NCI-H2171 treated with DMSO at 0.1 percent for 48 hours (cell line): ENCODE measurements at regions not wholly inside any gene's neighbourhood (a gene's known extent, or its start where the extent isn't known, plus 50 kb on each side); places are given as distances from the start of the nearest gene placed in this dataset.

Source experiments
- DNase-seq: peaks from one replicate; lab custom pipeline; 2025; lab: John Stamatoyannopoulos, UW

DNA sequence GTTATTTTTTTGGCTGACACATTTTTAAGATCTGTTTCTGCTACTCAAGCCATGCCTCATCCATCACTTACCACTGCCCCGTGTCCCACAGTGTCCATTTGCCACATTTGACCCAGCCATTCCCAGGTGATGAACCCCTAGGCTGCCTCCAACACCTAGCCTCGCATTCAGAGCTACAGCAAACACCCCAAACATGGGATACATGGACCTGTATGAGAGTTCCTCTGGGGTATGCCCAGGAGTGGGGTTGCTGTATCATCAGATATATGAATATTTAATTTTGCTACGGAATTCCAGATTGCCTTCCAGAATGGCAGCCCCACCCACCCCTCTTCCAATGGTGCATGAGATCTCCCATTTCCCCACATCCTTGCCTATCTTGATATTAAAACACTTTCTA lies 190.1 kb upstream of the RNF32 start:
- DNase-seq: no peak

DNA sequence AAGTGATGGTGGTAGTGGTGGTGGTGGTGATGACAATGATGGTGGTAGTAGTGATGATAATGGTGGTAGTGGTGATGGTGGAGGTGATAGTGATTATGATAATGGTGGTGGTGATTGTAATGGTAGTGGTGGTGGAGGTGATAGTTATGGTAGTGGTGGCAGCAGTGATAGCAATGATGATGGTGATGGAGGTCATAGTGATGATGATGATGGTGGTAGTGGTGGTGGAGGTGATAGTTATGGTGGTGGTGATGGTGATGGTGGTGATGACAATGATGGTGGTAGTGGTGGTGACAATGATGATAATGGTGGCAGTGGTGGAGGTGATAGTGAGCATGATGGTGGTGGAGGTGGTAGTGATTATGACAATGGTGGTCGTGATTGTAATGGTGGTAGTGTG lies 191.7 kb upstream of the RNF32 start:
- no peak for DNase-seq

DNA sequence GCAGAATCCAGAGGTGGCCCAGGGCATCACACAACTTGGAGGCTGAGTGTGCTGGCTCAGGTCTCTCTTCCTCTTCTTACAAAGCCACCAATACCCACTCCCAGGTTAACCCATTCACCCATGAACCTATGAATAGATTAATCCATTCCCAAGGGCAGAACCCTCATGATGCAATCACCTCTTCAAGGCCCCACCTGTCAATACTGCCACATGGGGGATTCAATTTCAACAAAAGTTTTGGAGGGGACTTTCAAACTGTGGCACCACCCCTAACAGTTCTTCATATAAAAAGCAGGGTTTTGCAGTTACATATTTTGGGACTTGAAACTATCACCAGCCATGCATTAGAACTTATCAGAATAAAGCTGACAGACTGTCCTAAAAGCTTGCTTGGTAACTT lies 193.6 kb upstream of the RNF32 start:
- no peak for DNase-seq

DNA sequence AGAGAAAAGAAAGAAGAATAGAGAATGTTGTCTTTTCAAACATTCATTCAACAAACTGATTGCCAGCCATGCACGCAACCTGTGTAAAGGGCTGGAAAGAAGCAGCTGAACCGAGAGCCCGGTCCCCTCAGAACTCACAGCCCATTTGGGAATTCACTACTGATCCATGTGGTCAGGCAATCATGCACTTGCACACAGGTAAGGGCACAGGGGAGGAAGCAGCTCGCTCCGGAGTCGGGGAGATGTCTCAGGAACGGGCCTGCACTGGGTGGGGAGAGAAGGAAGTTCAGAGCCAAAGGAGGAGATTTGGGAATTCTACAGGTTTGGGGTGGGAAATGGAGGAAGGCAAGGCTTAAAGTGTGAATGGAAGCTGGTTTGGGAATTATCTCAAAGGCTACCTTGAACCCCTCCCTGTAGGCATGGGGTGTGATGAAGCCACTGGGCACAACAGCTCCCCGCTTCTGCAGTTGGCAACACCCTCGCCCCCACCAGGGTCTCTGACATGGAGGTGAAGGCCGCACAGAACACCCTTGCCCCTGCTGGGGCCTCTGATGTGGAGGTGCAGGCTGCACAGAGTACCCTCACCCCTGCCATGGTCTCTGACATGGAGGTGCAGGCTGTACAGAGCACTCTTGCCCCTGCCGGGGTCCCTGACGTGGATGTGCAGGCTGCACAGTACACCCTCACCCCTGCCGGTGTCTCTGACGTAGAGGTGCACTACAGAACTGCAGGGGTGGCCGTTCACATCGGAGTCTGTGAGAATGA lies 194.4 kb upstream of the RNF32 start:
- DNase-seq: no peak

DNA sequence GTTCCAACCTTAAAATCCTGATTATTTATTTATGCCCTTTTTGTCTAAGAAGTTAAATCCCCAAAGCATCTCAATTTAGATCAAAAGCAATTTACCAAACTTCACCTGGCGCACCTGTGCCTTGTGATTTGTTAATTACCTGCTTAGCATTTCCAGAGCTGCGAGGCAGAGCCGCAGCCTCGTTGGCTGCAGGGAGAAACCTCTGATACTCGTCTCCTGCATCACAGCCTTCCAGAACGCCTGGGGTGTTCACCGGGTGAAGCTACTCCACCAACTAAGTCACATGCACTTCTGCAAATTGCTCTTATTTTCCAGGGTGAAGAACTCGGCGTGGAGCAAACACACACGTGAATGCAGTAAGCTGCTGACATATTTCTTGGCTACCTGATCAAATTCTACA lies 198.1 kb upstream of the RNF32 start:
- DNase-seq: no peak

DNA sequence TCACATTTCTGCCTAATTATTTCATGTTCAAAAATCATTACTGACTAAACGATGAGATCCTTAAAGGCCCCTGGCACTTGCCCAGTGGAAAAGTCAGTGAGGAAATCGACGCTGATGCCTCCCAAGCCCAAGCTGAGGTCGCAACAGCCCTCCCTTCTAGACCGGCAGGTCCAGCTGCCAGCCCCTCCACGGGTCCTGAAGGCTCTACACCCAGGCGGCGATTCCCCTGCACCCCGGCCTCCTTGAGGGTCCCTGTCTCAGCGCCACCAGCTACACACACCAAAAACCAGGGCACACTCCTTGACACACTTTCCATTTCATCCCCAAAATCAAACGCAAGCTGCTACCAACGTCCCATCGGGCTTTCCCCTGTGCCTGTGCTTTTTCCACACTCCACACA lies 200.1 kb upstream of the RNF32 start:
- no peak for DNase-seq

DNA sequence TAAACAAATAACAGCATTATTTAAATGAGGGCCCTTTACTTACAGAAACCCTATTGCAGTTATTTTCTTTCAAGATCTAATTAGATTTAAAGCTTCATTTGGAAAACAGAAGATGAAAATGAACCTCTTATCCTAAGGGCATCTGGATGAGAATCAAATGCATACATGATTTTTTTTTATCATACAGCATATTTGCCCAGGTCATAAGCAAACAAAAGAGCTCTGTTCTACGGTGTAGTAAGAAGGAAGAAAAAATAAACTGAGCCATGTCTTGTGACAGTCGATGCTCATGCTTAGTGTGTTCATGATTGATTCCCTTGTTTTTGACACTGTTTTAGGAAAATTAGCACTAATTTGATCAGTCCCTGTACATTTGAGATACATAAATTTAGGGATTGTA lies 202.6 kb upstream of the RNF32 start:
- no peak for DNase-seq

DNA sequence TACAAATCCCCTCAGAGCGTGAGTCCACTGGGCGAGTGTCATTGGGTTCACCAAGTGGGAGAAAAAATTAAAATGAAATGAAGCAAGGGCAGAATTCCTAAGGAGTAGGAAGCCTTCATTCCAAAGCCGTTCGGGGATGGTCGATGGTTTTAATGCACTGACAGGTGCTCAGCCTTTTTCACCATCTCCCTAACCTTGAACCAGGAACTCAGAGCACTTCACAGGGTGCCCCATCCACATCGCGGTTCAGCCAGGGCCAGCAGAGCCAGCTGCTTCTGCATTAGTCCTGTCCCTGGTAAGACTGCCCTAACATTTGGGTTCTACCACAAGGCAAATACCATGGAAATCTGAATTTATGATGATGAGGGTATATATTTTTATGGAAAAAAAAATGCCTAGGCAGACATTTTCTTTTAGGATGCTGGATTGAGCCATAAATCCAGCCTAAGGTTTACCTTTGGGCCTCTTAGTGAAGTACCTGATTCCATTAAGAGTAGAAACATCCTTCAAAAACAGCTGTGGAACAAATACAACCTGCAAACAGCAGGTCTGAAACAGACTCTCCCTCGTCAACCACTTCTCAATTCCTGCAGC lies 203.5 kb upstream of the RNF32 start:
- no peak for DNase-seq

DNA sequence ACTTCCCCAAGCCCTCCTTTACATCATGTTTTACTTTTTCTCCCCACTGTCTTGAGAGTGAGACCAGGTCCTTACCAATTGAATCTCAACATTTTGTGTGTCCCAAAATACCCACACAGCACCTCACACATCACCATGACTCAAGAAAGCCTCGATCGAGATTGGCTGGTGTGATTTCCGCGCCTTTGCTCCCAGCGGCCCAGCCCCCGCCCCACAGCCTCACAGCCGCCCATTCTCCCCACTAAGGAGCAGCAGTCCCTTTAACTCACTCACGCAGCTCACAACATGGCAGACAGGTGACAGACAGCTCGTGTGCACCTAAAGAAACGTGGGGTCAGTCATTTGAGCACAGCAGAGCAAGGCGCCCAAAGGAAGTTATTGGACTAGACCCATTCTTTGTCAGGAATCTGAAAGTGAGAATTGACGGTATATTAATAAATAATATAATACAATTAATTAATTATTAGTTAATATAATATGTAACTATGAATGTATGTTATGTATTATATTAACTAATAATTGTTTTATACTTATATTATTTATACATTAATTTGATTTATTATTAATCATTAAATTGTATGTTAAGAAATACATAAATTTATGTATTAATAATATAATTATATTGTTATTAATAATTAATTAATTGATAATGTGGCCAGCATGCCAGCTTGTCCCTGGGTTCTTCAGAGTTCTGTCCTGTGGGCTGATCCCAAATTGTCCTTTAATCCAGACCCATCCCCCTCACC lies 204.9 kb upstream of the RNF32 start:
- DNase-seq: no peak

DNA sequence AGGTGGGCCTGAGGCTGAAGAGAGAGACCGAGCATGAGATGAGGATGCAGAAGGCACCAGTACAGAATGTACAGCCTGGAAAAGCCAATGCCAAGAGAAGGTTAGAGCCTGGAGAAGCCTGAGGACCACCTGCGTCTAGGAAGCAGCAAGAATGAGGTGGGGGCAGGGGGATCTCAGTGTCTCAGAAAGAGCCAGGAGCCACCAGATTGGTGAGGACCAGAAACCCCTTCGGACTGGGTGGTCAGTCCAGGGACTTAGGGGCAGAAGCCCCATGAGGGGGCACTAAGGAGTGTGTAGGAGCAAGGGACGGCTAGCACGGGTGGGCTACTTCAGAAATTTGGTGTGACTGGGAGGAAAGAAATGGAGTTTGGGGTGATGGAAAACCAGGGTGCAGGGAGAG lies 205.9 kb upstream of the RNF32 start:
- no peak for DNase-seq

DNA sequence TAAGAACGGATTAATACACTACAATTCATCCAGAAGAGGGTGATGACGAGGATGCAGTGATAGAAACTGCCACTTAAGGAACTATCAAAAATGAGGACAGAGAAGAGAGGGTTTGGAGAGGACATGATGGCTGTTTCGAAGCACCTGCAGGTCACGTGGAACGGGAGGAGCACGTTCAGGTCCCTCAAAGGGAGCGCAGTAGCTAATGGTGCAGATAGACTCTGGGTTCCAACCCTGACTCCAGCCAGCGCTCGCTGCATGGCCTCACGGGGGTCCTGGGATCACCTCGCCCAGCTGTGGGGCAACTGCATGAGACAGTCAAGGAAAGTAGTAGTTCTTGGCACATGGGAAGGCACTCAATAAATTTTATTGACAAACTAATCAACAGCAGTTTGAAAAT lies 208.6 kb upstream of the RNF32 start:
- no peak for DNase-seq

DNA sequence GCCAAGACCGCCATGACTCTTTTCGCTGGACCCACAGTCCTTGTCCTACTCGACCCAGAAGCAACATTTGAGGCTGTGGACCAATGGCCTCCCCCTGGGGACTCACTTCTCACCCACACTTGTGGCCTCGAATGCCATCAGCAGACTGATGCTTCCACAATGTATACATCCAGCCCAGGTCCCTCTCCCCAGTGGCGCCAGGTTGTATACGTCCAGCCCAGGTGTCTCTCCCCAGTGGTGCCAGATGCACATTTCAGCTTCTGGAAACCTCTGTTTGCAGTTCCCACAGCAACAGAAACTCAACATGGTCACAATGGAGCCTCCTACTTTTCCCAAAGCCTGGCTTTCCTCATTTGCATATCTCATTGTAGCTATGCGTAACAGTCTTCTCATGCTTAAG lies 210.5 kb upstream of the RNF32 start:
- DNase-seq: no peak

DNA sequence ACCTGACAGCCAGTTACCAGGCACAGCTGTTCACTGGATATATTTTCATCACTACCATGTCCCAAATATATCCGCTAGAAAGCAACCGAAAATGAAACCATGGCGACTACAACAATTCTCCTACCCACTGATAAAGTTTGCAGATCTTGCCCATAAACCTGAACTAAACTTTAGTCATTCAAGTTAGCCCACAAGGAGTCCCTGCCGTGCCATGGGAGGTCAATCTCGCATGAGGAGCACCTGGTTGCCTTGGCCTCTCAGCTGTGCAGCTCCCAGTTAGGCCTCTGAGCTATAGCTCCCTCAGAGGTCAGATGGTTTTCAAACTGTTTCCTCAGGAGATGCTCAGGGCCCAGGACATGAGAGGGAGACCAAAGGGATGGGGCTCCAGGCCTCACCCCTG lies 211.1 kb upstream of the RNF32 start:
- DNase-seq: no peak

DNA sequence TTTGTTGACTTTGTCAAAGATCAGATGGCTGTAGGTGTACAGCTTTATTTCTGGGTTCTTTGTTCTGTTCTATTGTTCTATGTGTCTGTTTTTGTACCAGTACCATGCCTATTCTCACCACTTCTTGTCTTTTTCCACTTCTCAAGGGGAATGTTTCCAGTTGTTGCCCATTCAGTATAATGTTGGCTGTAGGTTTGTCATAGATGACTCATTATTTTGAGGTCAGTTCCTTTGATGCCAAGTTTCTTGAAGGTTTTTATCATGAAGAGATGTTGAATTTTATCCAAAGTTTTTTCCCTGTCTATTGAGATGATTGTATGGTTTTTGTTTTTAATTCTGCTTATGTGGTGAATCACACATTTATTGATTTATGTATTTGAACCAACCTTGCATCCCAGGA lies 216.7 kb upstream of the RNF32 start:
- DNase-seq: no peak

DNA sequence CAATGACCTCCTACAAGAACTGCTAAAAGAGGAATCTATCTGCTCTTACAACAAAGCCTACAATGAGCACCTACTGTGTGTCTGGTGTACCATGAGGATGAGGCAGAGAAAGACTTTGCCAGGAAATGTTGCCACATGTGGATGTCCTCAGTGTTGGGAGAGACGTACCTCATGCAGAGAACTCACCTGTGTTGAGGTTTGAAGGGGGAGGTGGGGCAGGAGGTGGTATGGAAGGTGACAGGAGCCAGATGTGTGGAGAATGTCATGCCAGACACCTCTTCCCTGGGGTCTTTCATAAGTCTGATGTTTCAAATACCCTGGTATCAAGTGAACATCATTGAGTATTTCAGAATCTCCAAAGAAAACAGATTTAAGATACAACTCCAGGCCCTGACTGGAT lies 220.1 kb upstream of the RNF32 start:
- DNase-seq: no peak

DNA sequence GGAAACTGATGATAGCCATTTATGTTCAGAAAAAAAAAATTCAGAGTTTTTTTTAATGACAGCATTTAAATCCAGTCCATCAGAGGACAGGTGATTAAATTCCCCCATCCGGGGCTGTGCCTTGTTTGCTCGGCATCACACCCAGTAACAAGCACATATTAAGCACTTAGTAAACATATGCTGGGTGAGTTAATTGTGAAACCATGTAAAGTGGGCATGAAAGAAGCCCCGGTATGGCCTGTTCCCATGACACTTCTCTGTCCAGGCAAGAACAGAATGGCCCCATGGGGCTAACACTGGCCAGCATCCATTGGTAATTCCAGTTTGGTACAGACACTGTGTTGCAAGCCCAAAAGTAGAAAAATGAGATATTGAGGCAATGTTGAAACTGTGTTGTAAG lies 220.8 kb upstream of the RNF32 start:
- DNase-seq: no peak

DNA sequence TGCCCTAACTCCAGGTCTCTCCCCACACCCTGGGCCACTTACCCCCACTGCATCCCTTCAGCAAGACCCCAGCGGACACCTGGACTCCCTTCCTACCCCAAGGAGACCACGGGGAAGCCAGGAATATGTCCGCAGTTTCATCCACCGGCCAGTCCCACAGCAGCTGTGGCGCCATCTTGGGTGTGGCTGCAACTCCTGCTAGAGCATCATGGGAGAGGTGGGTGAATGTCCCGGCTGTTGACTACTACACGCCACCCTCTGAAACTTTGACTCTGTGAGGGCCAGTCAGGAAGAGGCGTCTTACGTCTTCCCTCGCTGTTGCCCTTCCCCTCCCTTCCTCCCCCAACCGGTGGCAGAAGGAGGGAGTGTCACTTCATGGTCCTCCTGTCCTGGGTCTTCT lies 238.3 kb upstream of the RNF32 start:
- DNase-seq: no peak

DNA sequence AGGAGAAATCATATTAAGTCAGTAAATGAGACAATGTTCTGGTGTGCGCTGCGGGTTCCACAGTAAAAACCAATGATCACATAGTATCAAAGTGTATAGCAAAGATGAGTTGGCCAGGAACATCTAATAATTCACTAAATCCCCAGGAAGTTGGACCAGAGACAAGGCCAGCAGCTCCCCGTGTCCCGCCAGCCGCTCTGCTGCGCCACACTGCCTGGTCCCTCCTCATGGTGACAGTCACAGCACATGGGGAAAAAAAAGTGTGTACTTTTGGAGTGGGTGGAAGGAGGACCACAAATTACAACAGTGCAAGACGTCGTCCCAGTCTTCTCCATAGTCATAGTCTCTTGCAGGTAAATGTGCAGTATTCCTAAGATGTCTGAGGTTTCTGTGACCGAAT lies 239.0 kb upstream of the RNF32 start:
- DNase-seq: no peak

DNA sequence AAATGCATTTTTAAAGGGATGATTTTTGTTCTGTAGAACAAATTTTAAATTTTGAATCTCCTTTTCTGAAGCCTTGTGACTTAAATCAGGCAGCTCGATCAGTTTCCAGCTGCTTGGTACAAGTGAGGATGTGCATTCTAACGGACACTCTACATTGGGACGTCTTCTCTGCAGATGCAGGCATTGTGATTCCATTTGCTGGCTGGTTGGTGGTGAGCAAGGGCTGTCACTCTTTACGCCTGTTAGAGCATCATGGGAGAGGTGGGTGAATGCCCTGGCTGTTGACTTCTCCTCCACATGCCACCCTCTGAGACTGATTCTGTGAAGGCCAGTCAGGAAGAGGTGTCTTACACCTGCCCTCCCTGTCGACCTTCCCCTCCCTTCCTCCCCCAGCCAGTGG lies 240.5 kb upstream of the RNF32 start:
- no peak for DNase-seq

DNA sequence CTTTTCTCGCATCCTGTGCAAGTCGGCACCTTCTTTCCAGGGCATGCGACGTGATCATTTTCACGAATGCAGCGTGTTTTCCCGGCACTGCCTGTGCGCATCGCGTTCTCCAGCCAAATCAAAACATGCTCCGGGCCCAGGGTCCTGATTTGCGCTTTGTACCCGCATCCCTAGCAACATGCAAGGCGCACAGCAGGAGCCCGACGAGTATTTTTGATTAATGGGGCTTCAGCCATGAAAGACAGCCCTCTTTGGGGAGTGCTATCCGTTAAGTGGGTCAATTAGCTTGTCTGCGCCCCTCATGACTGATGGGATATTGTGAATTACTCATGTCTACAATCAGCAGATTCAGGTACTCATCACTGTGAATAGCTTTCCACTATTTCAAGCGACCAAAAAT lies 243.3 kb upstream of the RNF32 start:
- DNase-seq: no peak

DNA sequence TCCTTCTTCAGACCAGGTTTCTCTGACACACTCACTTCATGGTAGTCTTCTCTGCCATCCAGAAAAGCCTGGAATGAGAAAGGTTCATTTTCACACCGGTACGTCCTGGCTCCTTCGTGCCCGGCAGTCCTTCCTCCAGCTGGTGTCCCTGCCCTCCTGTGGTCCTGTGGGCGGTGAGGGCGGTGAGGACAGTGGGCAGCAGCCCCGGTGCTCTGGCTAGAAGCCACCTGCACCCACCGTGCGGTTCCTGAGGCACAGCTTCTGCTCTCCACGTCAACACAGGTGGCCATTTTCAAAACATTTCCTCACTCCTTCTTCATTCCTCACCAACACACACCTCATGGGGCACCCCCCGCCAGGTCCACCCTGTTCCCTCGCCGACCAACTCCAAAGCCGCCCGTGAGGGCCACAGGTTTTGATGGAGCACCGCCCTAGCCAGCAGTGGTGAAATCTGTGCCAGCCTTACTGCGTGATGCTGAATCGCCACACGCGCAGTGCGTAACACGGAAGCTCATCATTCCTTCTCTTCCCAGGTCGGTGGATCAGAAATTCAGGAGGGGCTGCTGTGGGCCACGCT lies 251.4 kb upstream of the RNF32 start:
- no peak for DNase-seq

DNA sequence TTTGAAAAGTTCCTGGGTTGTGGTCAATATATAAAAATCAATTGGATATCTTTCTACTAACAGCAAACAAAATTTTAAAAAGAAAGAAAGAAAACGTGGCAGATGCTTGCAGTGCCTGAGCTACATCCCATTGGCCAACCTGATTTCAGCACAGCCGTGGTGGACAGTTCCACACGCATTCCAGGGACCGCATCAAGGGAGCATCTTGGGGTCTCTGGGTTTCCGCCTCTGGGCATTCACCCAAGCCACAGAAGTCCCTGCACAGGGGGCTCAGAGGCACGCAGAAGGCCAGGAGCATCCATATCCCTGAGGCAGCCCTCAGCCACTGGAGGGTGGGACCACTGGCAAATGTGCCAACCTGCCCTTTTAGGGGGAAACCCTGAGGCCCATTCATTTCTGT lies 254.5 kb upstream of the RNF32 start:
- no peak for DNase-seq

DNA sequence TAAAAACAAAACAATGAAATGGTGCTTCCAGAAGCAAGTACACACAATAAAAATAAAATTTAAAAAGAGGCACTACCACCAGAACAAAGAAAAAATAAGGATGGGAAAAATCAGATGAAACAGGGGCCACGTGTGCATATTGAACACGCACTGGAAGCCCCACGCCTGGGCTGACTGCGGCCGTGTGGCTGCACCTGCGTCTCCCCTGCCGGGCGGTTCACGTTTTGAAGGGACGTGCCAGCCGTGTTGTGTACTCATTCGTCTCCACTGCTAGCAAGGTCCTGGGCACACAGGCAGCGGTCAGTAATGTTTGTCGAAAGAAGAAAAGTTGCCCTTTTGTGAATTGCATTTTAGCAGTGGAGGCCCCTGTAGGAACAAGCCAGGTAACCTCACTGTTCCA lies 255.9 kb upstream of the RNF32 start:
- DNase-seq: no peak
